22Rv1 (cell line): ENCODE measurements at regions not wholly inside any gene's neighbourhood (a gene's known extent, or its start where the extent isn't known, plus 50 kb on each side); places are given as distances from the start of the nearest gene placed in this dataset.

ENCODE experiments used
- H3K27ac ChIP-seq: fragments of 450-650 bp; 2 replicates; pipeline ENCODE4 v1.5.1; 2017
- CTCF ChIP-seq: fragments of 450-650 bp; IDR thresholded peaks from 2 replicates; pipeline ENCODE4 v1.5.1; 2017; ENCODE audit warnings: mild to moderate bottlenecking
- ZFX ChIP-seq: fragments of 450-650 bp; IDR thresholded peaks from 2 replicates; pipeline ENCODE4 v1.6.1; 2017; ENCODE audit warnings: antibody characterized with exemption, borderline replicate concordance

- TF ChIP-seq CTCF, result no peak
- TF ChIP-seq ZFX, result no peak
- H3K27ac ChIP-seq, result no peak overlapping the region
Measured at GRCh38 chr7:70986297-70986696, 145.6 kb upstream of the GALNT17 start.

- no peak overlapping the region for H3K27ac ChIP-seq
- TF ChIP-seq ZFX (no peak), CTCF (no peak)
Measured at GRCh38 chr7:70994176-70994575, 137.8 kb upstream of the GALNT17 start.

GRCh38 chr7:70997261-70997660, 134.7 kb upstream of the GALNT17 start:
- no peak overlapping the region for H3K27ac ChIP-seq
- TF ChIP-seq CTCF, result no peak
- TF ChIP-seq ZFX, result no peak

GRCh38 chr7:71005109-71005508, 126.8 kb upstream of the GALNT17 start:
- H3K27ac ChIP-seq, result no peak overlapping the region

GRCh38 chr7:71009636-71010035, 122.3 kb upstream of the GALNT17 start:
- no peak for TF ChIP-seq ZFX
- TF ChIP-seq CTCF, result no peak
- H3K27ac ChIP-seq, result no peak overlapping the region

More at GRCh38 chr7:71005109-71005508, 126.8 kb upstream of the GALNT17 start:
- TF ChIP-seq CTCF (no peak), ZFX (no peak)

- H3K27ac ChIP-seq, result no peak overlapping the region
- no peak for TF ChIP-seq ZFX
Measured at GRCh38 chr7:71015252-71015900, 116.6 kb upstream of the GALNT17 start.

GRCh38 chr7:71016401-71016800, 115.5 kb upstream of the GALNT17 start:
- TF ChIP-seq ZFX (no peak), CTCF (no peak)
- H3K27ac ChIP-seq, result no peak overlapping the region

- TF ChIP-seq CTCF, result no peak
- no peak for TF ChIP-seq ZFX
- no peak overlapping the region for H3K27ac ChIP-seq
Measured at GRCh38 chr7:71017602-71018001, 114.3 kb upstream of the GALNT17 start.
